SH-SY5Y (cell line): ENCODE measurements at regions not wholly inside any gene's neighbourhood (a gene's known extent, or its start where the extent isn't known, plus 50 kb on each side); places are given as distances from the start of the nearest gene placed in this dataset.

Experiments
- GATA2 ChIP-seq: IDR thresholded peaks from 2 replicates; pipeline ENCODE4 v1.6.1; 2011; ENCODE audit warnings: mild to moderate bottlenecking, low read depth, low read length
- GATA3 ChIP-seq: IDR thresholded peaks from 2 replicates; pipeline ENCODE4 v1.6.1; 2011; ENCODE audit warnings: low read depth, mild to moderate bottlenecking, low read length, moderate library complexity

GRCh38 chr5:143582869-143583268 lies 179.4 kb upstream of the NR3C1 start:
- TF ChIP-seq GATA2, result no peak
- TF ChIP-seq GATA3, result no peak
